Activated CD4-positive, alpha-beta T cell treated with anti-CD3 and anti-CD28 coated beads, Interleukin-2, amount 50 U/mL, for 48 hours (primary cell): ENCODE measurements at regions not wholly inside any gene's neighbourhood (a gene's known extent, or its start where the extent isn't known, plus 50 kb on each side); places are given as distances from the start of the nearest gene placed in this dataset.

Experiments
- DNase-seq, 2 experiments: peaks; one replicate each; pipeline ENCODE4 v3.0.0-alpha.2; 2020

GRCh38 chr11:91407842-91408241 lies 816.8 kb upstream of the FAT3 start:
- no peak for DNase-seq

- DNase-seq = no peak
Observed at GRCh38 chr11:91406009-91406408, 818.6 kb upstream of the FAT3 start.

GRCh38 chr11:91404344-91404743 lies 820.3 kb upstream of the FAT3 start:
- no peak for DNase-seq

- no peak for DNase-seq
Observed at GRCh38 chr11:91397134-91397468, 827.5 kb upstream of the FAT3 start.

GRCh38 chr11:91396236-91397133 lies 828.1 kb upstream of the FAT3 start:
- DNase-seq = no peak

GRCh38 chr11:91394727-91395414 lies 829.7 kb upstream of the FAT3 start:
- no peak for DNase-seq

GRCh38 chr11:91394073-91394726 lies 830.4 kb upstream of the FAT3 start:
- no peak for DNase-seq

- no peak for DNase-seq
Observed at GRCh38 chr11:91382946-91383345, 841.7 kb upstream of the FAT3 start.

- DNase-seq = no peak
Observed at GRCh38 chr11:91374794-91375193, 849.8 kb upstream of the FAT3 start.

- no peak for DNase-seq
Observed at GRCh38 chr11:91373497-91373896, 851.1 kb upstream of the FAT3 start.

GRCh38 chr11:91366816-91367215 lies 857.8 kb upstream of the FAT3 start:
- DNase-seq = no peak

- no peak for DNase-seq
Observed at GRCh38 chr11:91365986-91366585, 858.5 kb upstream of the FAT3 start.

GRCh38 chr11:91350931-91351330 lies 873.7 kb upstream of the FAT3 start:
- DNase-seq = no peak

GRCh38 chr11:91326751-91327150 lies 897.9 kb upstream of the FAT3 start:
- DNase-seq = no peak

- no peak for DNase-seq
Observed at GRCh38 chr11:91326280-91326679, 898.3 kb upstream of the FAT3 start.

GRCh38 chr11:91314521-91314920 lies 910.1 kb upstream of the FAT3 start:
- DNase-seq = no peak

GRCh38 chr11:91312541-91312940 lies 912.1 kb upstream of the FAT3 start:
- no peak for DNase-seq

- no peak for DNase-seq
Observed at GRCh38 chr11:91310085-91310484, 914.5 kb upstream of the FAT3 start.

GRCh38 chr11:91308069-91308468 lies 916.5 kb upstream of the FAT3 start:
- no peak for DNase-seq

GRCh38 chr11:91305402-91305801 lies 919.2 kb upstream of the FAT3 start:
- DNase-seq = no peak

- DNase-seq = no peak
Observed at GRCh38 chr11:91303749-91304148, 920.9 kb upstream of the FAT3 start.

GRCh38 chr11:91299980-91300379 lies 924.6 kb upstream of the FAT3 start:
- DNase-seq = no peak

GRCh38 chr11:91296629-91297028 lies 928.0 kb upstream of the FAT3 start:
- DNase-seq = no peak

- DNase-seq = no peak
Observed at GRCh38 chr11:91295591-91295990, 929.0 kb upstream of the FAT3 start.
